ENCODE measurements at regions not wholly inside any gene's neighbourhood (a gene's known extent, or its start where the extent isn't known, plus 50 kb on each side); places are given as distances from the start of the nearest gene placed in this dataset.

- intact Hi-C loops (cut with micrococcal nuclease): no loop called here
- RAD21 ChIA-PET (ENCODE audit: low non-redundant PET in 1 of 2, low total read pairs in 2 of 2, uncharacterized antibody in 2 of 2, unreplicated experiment in 2 of 2): no interaction called here
- H3K4me2 ChIP-seq (ENCODE audit: low read length): no peak overlapping the region
Measured at GRCh38 chr4:124938836-124939235, 226.3 kb upstream of the ANKRD50 start.

More at GRCh38 chr4:124938836-124939235, 226.3 kb upstream of the ANKRD50 start:
- POLR2A ChIA-PET: interaction anchor here (0.6 kb wide), 1 partner anchor 11 kb away, joined by 4 read pairs; no protein-coding TSS in a partner anchor
- TF ChIP-seq CBX3 (IDR thresholded peaks at IDR 0.05; ENCODE audit: low read depth) (no peak), MAX (IDR thresholded peaks at IDR 0.05) (no peak), EZH2 (IDR thresholded peaks at IDR 0.05) (no peak), ELF1 (IDR thresholded peaks at IDR 0.05; ENCODE audit: borderline replicate concordance, low read depth) (no peak), CEBPB (IDR thresholded peaks at IDR 0.05; ENCODE audit: low read depth) (no peak), SRF (IDR thresholded peaks at IDR 0.05; ENCODE audit: low read depth) (no peak), RAD21 (IDR thresholded peaks at IDR 0.05; ENCODE audit: low read depth) (no peak), POLR2AphosphoS5 (IDR thresholded peaks at IDR 0.05; ENCODE audit: low read depth, low read length) (no peak), SIN3A (IDR thresholded peaks at IDR 0.05; ENCODE audit: low read depth) (no peak), ZFX (IDR thresholded peaks at IDR 0.05) (no peak), SP1 (IDR thresholded peaks at IDR 0.05; ENCODE audit: low read depth) (no peak), JUND (IDR thresholded peaks at IDR 0.05) (no peak), YY1 (IDR thresholded peaks at IDR 0.05; ENCODE audit: extremely low read depth, insufficient replicate concordance, low read depth, low read length) (no peak)
- TF ChIP-seq, protein P1, sequence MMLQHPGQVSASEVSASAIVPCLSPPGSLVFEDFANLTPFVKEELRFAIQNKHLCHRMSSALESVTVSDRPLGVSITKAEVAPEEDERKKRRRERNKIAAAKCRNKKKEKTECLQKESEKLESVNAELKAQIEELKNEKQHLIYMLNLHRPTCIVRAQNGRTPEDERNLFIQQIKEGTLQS (IDR thresholded peaks at IDR 0.05): no peak
- TF ChIP-seq, protein P2, sequence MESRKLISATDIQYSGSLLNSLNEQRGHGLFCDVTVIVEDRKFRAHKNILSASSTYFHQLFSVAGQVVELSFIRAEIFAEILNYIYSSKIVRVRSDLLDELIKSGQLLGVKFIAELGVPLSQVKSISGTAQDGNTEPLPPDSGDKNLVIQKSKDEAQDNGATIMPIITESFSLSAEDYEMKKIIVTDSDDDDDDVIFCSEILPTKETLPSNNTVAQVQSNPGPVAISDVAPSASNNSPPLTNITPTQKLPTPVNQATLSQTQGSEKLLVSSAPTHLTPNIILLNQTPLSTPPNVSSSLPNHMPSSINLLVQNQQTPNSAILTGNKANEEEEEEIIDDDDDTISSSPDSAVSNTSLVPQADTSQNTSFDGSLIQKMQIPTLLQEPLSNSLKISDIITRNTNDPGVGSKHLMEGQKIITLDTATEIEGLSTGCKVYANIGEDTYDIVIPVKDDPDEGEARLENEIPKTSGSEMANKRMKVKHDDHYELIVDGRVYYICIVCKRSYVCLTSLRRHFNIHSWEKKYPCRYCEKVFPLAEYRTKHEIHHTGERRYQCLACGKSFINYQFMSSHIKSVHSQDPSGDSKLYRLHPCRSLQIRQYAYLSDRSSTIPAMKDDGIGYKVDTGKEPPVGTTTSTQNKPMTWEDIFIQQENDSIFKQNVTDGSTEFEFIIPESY (IDR thresholded peaks at IDR 0.05; ENCODE audit: extremely low read depth, insufficient replicate concordance, low read length): no peak
- TF ChIP-seq, protein P3, sequence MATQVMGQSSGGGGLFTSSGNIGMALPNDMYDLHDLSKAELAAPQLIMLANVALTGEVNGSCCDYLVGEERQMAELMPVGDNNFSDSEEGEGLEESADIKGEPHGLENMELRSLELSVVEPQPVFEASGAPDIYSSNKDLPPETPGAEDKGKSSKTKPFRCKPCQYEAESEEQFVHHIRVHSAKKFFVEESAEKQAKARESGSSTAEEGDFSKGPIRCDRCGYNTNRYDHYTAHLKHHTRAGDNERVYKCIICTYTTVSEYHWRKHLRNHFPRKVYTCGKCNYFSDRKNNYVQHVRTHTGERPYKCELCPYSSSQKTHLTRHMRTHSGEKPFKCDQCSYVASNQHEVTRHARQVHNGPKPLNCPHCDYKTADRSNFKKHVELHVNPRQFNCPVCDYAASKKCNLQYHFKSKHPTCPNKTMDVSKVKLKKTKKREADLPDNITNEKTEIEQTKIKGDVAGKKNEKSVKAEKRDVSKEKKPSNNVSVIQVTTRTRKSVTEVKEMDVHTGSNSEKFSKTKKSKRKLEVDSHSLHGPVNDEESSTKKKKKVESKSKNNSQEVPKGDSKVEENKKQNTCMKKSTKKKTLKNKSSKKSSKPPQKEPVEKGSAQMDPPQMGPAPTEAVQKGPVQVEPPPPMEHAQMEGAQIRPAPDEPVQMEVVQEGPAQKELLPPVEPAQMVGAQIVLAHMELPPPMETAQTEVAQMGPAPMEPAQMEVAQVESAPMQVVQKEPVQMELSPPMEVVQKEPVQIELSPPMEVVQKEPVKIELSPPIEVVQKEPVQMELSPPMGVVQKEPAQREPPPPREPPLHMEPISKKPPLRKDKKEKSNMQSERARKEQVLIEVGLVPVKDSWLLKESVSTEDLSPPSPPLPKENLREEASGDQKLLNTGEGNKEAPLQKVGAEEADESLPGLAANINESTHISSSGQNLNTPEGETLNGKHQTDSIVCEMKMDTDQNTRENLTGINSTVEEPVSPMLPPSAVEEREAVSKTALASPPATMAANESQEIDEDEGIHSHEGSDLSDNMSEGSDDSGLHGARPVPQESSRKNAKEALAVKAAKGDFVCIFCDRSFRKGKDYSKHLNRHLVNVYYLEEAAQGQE (IDR thresholded peaks at IDR 0.05; ENCODE audit: low read depth): no peak
- H3K79me2 ChIP-seq (ENCODE audit: insufficient read depth, low read length): no peaks in the 10 kb centered on the region
- no peak overlapping the region for H3K27ac ChIP-seq (ENCODE audit: low read depth, low read length)
- no peak overlapping the region for H3K9ac ChIP-seq (ENCODE audit: low read length)
- no peak overlapping the region for H3K4me3 ChIP-seq (replicated peaks in 1 of 2; ENCODE audit: low read depth in 1 of 2, low read length in 2 of 2)
- no peaks in the 10 kb centered on the region for H3K36me3 ChIP-seq (ENCODE audit: control insufficient read depth in 1 of 2, insufficient read depth in 2 of 2, low read length in 2 of 2)
- BruUV-seq (replicated peaks): no TSS peak
- H3K27me3 ChIP-seq (ENCODE audit: insufficient read depth, low read length): no peaks in the 10 kb centered on the region
- ATAC-seq (no peak), DNase-seq (ENCODE audit: low read depth, low spot score) (no peak)
- CTCF ChIA-PET: no interaction called here
- H2AFZ ChIP-seq (ENCODE audit: low read depth, low read length, poor library complexity, severe bottlenecking): peak overlapping the region; percentile 98
- H3K9me3 ChIP-seq (ENCODE audit: control insufficient read depth in 1 of 2, insufficient read depth in 1 of 2, low read depth in 1 of 2, low read length in 2 of 2): no peaks in the 10 kb centered on the region
- H3K9me2 ChIP-seq (ENCODE audit: insufficient read depth): no peaks in the 10 kb centered on the region
- H3K4me1 ChIP-seq (ENCODE audit: control insufficient read depth in 1 of 2, insufficient read depth in 2 of 2, low read length in 2 of 2): peaks cover 22 to 28% of the 10 kb centered on the region in 2 experiments
- H4K20me1 ChIP-seq (ENCODE audit: insufficient read depth): no peaks in the 10 kb centered on the region

Data from HCT116 (cell line).